Stimulated activated CD4-positive, alpha-beta T cell treated with anti-CD3 and anti-CD28 coated beads, Interleukin-1b, Interleukin-23, amount 100 ng/mL, for 24 hours (primary cell): ENCODE measurements at regions not wholly inside any gene's neighbourhood (a gene's known extent, or its start where the extent isn't known, plus 50 kb on each side); places are given as distances from the start of the nearest gene placed in this dataset.

ENCODE experiments used
- DNase-seq, 4 experiments: peaks; one replicate each; pipeline ENCODE4 v3.0.0-alpha.2; 2020; ENCODE audit warnings: low read depth in 4 of 4, low spot score in 1 of 4

DNA sequence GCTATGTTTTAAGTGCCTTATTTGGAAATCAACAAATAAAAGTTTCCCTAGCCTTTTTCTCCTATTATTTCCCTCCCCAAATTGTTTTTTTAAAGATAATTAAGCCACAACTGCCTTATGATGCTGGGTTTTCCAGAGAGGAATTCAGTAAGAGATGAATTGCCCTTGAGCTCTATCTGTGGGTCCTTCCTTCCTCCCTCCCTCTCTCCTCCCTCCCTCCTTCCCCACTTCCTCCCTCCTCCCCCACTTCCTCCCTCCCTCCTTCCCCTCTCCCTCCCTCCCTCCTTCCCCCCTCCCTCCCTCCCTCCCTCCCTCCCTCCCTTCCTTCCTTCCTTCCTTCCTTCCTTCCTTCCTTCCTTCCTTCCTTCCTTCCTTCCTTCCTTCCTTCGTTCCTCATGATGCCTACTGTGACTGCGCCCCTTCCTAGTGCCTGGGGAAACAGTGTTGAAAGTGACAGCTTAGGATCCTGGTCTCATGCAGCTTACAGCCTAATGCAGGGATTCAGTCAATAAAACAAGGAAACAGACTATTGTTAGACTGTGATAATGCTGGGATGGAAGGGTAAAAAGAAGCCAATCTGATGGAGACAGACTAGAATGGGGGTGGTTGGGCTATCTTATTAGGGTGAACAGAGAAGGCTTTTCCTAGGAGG lies 1417.1 kb downstream of the AACS start:
- no peak for DNase-seq

DNA sequence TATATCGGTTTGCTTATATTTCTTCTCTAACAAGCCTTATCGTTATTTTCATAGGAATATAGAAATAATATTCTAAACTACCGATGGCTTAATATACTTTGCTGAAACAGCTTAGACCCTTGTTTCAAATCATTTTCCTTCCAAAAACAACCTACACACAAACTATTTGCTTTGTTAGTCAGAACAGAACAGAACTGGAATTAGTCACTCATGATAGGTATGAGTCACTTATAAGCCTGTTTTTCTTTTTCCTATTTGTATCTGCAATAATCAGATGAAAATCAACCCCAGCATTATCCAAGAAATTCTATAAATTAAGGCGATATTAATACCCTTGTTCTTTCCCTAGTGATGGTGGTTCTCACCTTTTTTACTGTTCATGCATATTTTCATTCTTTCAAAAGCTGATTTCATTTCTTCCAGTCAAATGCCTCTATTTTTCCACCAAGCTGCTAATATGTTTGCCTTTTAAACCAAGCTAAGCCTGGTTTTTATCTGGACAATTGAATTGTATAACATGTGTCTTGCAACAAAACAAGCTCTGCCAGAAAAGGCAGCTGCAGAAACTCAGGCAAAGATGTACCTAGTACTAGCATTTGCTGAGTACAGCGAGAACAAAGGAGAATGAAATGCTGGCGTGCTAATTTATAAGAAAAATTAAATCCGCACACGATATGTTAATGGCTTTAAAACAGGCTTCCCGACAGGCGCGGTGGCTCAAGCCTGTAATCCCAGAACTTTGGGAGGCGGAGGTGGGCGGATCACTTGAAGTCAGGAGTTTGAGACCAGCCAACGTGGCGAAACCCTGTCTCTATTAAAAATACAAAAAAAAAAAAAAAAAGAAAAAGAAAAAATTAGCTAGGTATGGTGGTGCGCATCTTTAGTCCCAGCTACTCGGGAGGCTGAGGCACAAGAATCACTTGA lies 1418.2 kb downstream of the AACS start:
- DNase-seq, result no peak

DNA sequence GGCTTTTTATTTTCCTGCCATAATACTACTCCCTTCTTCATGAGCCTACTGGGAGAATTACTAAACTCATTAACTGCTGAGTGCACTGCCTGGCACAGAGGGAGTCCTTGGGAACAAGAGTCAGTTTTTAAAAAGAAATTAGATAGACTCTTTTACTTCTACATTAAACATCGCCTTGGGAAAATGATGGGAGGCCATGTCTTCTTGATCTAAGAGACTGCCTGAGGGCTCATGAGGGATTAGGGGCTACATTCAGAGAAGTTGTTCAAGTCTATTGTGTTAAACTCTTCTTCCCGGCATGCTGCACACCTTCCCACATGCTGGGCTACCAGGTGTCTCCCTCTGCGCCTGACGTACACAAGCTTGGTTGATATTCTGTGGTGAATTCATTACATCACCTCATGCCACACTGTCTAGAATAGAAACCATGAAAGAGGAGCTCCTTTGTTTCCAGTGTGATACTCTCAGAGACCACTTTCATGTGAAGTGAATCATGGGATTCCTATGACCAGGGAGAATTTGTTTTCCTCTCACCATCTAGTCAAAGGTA lies 1422.3 kb downstream of the AACS start:
- no peak for DNase-seq

DNA sequence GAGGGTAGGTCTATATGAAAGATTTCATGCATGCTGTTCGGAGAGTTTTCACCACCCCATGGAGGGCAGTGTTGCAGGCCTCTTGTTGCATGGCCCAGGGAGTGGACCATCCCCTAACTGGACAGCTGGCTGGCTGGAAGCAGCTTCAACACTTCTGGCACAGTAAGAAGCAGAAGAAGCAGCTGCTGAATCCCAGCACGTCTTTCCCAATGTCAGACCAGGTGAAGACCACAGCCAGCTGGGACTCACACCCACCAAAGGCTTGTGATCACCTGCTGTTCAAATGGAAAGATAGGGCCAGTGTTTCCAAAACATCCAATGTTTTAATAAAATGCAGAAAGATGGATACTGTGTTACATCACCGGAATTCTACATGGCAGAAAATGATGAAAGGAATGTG lies 1423.6 kb downstream of the AACS start:
- DNase-seq, result no peak

DNA sequence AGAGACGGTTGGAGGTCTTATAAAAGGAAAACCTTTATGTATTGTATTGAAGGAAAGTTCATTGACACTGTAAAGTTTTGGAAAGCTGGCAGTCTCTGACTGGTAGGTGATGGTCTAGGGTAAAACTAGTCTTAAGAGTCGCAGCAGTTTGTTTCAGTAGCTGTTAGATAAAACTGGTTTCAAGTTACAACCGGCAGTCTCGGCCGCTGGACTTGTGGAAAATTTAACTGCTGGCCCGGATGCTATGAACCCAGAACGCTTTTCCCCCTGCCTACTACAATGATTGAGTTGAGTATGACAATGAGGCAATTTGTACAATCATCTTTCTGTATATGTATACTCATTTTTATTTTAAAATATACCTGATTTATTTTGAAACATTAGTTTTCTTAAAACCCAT lies 1426.9 kb downstream of the AACS start:
- DNase-seq, result no peak

DNA sequence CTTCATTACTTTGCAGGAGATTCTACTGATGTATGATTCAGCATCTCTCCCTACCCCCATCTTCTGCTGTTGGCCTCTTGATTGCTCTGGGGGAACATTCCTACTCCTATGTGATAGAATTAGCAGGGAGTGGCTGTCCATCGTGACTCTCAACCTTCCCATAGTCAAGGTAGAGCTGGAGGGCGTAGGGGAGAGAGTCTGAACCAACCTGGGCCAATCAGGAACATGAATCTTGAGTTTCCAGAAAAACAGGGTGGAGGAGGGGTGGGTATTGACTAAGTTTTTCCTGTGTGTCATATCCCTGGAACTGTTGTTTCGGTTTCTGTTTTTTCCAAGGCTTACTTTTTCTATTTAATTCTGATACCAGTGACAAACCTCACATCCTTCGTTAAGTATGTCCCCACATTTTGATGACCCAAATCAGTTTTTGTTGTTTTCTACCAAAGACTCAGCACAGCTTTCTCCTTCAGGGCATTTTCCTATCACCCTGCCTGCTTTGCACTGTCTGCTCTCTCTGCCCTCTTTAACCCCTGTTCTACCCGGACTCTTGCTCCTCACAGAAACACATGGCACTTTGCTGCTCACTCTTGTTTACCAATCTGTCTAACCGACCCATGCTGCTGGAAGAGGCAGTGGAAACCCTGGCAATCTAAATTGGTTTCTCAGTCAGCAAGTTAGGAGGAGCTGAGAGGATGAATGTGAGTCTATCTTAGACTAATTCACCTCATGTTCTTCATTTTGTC lies 1428.3 kb downstream of the AACS start:
- DNase-seq, result no peak

DNA sequence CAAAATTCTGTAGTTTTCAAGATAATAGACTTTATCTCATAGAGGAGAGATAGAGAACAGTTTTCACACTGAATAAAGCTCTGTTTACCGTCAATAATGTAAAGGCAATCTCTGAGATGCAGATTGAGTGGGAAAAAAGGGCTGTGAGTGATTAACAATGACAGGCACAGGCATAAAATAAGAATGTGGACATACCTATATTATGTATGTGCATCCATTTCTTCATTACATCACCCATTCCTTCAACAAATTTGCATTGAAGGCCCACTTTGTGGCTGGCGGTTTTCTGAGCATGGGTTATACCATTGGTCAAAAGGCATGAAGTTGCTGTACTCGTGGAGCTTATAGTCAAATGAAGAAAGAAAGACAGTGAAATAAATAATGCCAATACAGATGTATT lies 1431.0 kb downstream of the AACS start:
- no peak for DNase-seq

DNA sequence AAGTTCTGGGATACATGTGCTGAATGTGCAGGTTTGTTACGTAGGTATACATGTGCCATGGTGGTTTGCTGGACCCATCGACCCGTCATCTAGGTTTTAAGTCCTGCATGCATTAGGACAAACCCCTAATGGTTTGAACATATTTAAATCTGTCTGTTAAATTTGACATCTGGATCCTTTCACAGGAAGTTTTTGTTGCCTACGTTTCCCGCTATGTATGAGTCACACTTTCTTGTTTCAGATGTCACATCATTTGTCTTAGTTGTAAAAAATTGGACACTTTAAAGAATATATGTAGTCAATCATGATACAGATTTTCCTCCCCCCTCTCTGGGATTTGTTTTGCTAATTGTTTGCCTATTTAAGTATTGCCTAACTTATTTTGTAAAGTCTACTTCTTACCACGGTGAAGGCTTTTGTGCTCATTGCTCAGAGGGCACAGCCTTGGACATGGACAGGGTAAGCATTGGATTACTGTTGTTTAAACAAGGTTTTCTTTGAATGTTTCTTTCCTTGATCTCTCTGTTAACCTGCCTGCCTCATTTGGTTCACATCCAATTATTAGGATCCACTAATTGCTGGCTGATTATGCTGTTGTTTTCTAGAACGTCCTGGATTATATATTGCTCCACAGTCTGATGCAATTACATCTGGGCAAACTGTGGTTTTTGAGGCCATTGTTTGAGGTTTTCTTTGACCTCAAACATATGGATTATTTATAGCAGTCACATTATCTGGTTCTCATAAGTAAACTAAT lies 1441.4 kb downstream of the AACS start:
- DNase-seq, result no peak

DNA sequence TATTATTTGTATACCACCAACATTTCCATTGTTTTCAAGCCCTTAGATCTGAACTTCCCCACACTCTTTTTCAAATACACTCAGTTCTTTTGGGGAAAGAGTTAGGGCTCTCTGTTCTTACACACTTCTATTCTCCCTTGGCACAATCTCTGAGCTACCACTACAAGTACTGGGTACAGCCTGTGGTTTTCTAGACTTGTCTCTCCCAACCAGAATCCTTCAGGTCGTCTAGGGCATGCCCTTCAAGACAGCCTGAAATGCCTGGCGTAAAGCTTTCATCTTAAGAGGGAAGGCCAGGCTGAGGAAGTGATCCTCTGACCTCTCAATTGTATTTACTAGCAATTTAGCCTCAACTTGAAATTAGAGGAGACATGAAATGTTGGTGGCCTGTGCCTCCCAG lies 1442.0 kb downstream of the AACS start:
- no peak for DNase-seq

DNA sequence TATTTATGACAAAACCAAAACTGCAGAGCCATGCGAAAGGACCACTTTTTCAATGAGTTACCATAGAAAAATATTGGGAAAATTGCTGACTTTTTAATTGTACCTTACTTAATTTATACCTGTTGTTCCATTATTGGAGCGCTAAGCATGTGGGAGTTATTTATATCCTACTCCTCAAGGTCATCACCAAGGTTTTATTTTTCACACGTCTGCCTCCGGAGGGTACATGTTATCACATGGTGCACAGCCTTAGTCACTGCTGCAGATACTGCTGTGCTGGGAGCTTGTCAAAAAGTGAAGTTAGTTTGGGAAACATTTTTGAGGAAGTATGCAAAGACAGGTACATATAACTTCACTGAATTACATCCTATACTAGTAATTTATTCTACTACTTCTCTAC lies 1444.3 kb downstream of the AACS start:
- no peak for DNase-seq

DNA sequence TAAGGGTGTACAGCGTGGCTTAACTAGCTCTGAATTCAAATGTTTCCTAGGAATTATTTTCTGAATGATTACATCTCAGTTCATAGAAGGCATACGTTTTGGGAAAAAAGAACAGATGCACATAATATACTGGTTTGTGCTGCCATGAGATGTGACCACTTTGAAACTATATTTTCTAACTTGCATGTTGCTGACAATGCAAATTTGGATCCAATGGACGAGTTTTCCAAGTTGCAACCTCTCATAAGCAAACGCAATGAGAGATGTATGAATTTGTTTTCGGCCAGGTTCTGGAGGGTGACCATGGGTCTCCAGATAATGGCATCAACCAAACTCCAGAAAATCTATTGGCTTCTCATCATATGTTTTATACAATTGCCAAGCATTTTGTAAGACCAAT lies 1445.4 kb downstream of the AACS start:
- no peak for DNase-seq

DNA sequence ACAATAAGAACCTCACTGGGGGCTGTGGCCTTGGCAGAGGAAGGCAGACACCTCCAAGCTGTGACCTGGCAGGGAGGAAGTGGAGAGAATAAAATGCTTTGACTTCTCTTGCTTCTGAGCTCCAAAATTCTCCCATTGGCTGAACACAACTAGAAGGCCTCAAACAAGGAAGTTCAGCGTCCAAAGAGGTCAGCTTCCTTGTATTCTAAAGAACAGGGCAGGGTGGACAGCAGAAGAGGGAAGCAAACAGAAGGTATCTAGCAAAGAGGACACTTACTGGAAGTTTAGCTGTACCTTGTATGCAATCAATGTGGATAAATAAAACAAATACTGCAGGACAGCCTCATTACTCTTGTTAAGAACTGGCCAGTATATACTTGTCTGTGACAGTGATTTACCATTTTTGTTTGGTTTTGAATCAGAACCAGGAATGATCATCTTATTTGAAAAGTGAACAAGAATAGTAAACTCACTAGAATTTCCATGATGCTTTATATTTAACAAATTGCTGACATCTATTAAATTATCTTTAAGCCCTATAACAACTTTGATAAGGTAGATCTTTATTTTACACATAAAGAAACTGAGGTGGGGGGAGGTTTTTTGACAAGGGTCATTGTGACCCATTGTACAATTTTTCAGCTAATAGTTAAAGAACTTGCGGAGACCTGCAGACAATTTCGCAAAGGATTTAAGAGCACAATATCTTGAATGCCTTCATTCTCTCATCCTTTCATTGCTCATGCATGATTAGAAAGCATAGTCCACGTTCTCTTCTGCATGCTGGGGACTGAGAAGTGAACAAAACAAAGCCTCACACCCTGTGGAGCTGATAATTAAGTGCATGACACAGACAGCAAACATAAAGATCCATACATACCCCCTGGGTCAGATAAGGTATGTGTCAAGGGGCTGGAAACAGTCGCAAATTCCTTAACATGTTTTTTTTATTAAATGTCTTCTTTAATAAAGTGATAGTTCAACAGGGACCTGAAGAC lies 1448.0 kb downstream of the AACS start:
- no peak for DNase-seq

DNA sequence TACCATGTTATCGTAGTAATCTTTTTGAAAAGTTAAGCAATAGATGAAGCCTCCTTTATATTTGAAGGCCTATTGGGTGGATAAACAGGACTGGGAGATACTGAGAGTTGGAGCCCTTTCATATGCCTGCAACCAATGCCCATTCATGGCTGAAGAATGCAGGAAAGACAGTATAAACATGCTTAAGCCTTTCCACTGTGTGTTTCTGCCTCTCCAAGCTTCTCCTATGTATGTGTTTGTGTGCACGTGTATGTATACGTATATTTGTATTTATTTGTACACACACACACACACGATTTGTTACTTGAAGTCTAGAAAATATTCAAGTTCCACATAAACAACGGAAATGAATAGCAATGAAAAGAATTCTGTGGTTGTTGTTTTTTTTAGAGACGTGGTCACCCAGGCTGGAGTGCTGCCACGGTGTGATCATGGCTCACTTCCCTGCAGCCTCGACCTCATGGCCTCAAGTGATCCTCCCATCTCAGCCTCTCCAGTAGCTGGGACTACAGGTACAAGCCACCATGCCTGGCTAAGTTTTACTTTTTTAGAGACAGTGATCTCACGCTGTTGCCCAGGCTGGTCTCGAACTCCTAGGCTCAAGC lies 1453.5 kb downstream of the AACS start:
- no peak for DNase-seq

DNA sequence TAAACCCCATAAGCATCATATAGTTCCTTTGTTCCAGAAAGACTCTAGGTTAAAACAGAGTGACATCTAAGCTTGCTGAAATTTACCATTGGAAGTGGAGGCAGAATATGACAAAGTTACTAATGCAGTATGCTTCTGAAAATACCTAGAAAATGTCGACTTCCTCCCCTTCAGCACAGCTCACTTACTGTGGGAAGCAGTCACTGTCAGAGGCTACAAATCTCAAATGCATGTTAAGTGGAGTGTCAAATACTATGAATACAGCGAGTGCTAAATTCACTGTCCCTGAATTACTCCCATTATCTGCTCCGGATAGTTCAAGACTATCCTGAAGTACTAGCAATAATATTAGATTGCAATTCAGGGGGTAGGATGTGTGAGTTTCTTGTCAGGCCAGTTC lies 1454.6 kb downstream of the AACS start:
- DNase-seq, result no peak

DNA sequence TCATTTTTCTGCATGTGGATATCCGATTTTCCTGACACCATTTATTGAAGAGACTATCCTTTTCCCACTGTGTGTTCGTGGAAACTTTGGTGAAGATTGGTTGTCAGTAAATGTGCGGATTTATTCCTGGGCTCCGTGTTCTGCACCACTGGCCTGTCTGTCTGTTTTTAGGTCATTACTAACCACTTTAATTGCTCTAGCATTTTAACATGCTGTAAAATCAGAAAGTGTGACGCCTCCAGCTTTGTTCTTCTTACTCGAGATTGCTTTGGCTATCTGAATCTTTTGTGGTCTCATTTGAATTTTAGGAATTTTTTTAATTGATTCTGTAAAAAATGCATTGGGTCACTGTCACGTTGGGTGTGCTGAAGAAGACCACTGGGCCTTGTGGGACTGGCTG lies 1458.7 kb downstream of the AACS start:
- no peak for DNase-seq

DNA sequence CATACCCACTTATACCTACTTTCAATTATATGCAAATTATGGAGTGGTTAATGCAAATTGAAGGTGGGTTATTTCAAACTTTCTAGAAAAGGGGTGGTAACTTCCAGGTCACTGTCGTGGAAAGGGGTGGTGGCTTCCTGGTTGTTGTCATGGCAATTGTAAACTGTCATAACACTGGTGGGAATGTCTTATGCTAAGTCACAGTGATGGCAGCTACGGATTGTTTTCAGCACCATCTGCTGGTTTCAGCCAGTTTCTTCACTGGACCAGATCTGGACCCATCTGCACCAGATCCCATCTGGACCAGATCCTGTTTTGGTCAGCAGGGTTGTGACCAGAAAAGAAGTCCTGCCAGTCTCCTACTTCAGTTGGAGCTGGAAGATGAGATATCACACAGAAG lies 1469.3 kb downstream of the AACS start:
- no peak for DNase-seq

DNA sequence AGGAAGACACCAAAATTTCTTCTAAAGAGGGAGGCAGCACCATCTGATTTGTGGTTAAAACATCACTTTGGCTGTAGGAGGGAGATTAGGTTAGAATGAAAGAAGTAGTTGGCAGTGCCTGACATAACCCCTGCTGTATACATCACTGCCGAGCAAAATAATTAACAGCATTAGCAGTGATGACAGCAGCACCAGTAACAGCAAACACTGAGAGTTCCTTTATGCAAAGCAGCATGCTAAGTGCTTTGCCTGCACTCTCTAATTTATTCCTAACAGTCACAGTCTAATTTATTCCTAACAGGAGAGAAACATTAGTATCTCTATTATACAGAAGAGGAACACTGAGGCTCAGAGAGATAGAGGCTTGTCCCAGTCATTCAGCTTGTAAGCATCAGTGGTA lies 1469.7 kb downstream of the AACS start:
- no peak for DNase-seq

DNA sequence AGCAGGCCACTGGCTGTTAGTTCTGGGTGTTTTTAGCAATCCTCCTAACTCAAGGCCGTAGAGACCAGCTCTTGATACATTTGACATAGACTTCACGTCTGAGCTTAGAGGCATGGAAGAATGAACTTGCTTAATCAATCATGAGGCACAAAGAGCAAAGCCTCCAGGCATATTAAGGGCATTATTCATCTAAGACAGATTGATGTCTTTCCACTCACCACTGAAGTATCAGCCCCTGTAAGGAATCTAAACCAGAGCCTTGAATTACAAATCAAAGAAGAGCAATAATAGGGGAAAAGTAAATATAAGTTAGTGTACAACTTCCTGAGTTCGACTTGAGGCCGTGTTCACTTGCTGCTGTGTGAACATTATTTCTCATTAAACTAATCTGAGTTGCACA lies 1470.7 kb downstream of the AACS start:
- DNase-seq, result no peak

DNA sequence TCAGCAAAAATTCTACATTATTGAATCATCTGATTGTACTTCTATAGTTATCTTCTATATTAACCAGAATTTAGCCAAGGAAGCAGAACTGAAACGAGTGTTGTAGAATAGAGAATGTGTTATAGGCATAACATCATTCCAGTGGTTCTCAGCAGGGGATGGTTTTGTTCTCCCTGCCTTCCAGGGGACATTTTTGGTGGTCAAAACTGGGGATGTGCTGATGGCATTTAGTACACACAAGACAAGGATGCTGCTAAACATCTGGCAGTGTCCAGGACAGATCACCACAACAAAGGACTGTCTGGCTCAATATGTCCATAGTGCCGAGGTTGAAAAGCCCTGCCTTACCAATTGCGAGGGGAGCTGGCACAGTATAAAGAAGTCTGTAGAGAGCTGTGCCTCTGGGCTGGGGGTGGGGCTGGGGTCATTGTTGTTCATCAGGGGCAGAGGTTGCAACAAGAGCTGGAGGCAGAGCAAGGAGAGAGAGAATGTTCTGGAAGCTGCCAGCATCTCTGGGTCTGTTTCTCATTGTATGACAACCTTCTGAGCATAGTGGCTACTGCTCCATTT lies 1472.8 kb downstream of the AACS start:
- no peak for DNase-seq
